IPS DF 6.9 (cell line): ENCODE measurements at regions not wholly inside any gene's neighbourhood (a gene's known extent, or its start where the extent isn't known, plus 50 kb on each side); places are given as distances from the start of the nearest gene placed in this dataset.

ENCODE experiments used
- DNase-seq: peaks from one replicate; pipeline ENCODE4 v3.0.0-alpha.2; 2013; ENCODE audit warnings: low read depth, low spot score
- H3K27ac ChIP-seq: one replicate; pipeline ENCODE4 v1.5.1; 2013; ENCODE audit warnings: low read length, control low read depth
- H3K27me3 ChIP-seq: 2 replicates; pipeline ENCODE4 v1.6.1; 2013; ENCODE audit warnings: mild to moderate bottlenecking, low read length; ENCODE audit not compliant: control insufficient read depth, insufficient read depth
- H3K36me3 ChIP-seq: 2 replicates; pipeline ENCODE4 v1.6.1; 2013; ENCODE audit warnings: low read length; ENCODE audit not compliant: control insufficient read depth, insufficient read depth
- H3K4me1 ChIP-seq: 2 replicates; pipeline ENCODE4 v1.6.1; 2013; ENCODE audit warnings: low read length; ENCODE audit not compliant: control insufficient read depth, insufficient read depth
- H3K4me3 ChIP-seq: 2 replicates; pipeline ENCODE4 v1.5.1; 2013; ENCODE audit warnings: mild to moderate bottlenecking, low read length
- H3K9me3 ChIP-seq: 2 replicates; pipeline ENCODE4 v1.6.1; 2013; ENCODE audit warnings: low read length, inconsistent platforms; ENCODE audit not compliant: control insufficient read depth, insufficient read depth
- WGBS: extraction: QIAGEN DNeasy Blood & Tissue Kit; methylation state at CpG from one replicate; pipeline ENCODE4 v1.1.7; 2013; ENCODE audit warnings: mixed read lengths, missing lambda C conversion rate; ENCODE audit not compliant: insufficient read length, insufficient coverage; 5-methylcytosine and 5-hydroxymethylcytosine counted together

- no peak overlapping the region for H3K27ac ChIP-seq
- H3K4me1 ChIP-seq: no peaks in the 10 kb centered on the region
- WGBS: no CpG with 5 or more reads among the region's 4 CpGs
- no peaks in the 10 kb centered on the region for H3K9me3 ChIP-seq
- no peaks in the 10 kb centered on the region for H3K27me3 ChIP-seq
- no peak overlapping the region for H3K4me3 ChIP-seq
- no peak for DNase-seq
- H3K36me3 ChIP-seq: no peaks in the 10 kb centered on the region
Observed at GRCh38 chr3:124461838-124462632, 268.2 kb upstream of the UMPS start.

- no peak overlapping the region for H3K4me3 ChIP-seq
- no peak overlapping the region for H3K27ac ChIP-seq
- H3K4me1 ChIP-seq: no peaks in the 10 kb centered on the region
- H3K9me3 ChIP-seq: no peaks in the 10 kb centered on the region
- no peaks in the 10 kb centered on the region for H3K27me3 ChIP-seq
- no peaks in the 10 kb centered on the region for H3K36me3 ChIP-seq
- DNase-seq: no peak
Observed at GRCh38 chr3:124463234-124463633, 267.0 kb upstream of the UMPS start.

- Histone ChIP-seq H3K9me3 (no peaks in the 10 kb centered on the region), H3K27ac (no peak overlapping the region), H3K4me3 (no peak overlapping the region), H3K4me1 (no peaks in the 10 kb centered on the region), H3K36me3 (no peaks in the 10 kb centered on the region), H3K27me3 (no peaks in the 10 kb centered on the region)
- peak; percentile 55 for DNase-seq
- WGBS: no CpG with 5 or more reads among the region's 10 CpGs
Observed at GRCh38 chr3:124467980-124468902, 262.0 kb upstream of the UMPS start.

- Histone ChIP-seq H3K4me3 (no peak overlapping the region), H3K27ac (no peak overlapping the region), H3K27me3 (no peaks in the 10 kb centered on the region), H3K9me3 (no peaks in the 10 kb centered on the region), H3K36me3 (no peaks in the 10 kb centered on the region), H3K4me1 (no peaks in the 10 kb centered on the region)
- 100% methylated on average over 3 of the region's 5 CpGs for WGBS
- no peak for DNase-seq
Observed at GRCh38 chr3:124469555-124469954, 260.7 kb upstream of the UMPS start.

DNA sequence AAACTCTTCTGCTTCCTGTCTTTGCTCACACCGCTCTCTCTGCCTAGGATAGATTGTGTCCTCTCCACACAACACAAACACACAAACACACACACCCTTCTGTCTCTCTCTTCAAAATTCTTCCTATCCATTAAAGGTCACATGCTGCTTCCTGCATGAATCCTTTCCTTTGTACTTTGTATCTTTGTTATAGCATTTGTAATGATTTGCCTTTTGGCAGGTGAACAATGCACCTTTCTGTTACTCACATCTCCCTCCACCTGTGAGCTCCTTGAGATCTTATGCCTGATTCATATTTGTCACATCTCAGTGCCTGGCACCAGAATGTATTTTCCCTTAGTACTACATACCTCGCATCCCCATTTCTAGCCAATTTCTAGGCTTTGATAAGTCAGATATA, 251.4 kb upstream of the UMPS start:
- Histone ChIP-seq H3K9me3 (no peaks in the 10 kb centered on the region), H3K27ac (no peak overlapping the region), H3K4me1 (no peaks in the 10 kb centered on the region), H3K4me3 (no peak overlapping the region), H3K27me3 (no peaks in the 10 kb centered on the region; the same call in 1 of the 2 replicates), H3K36me3 (no peaks in the 10 kb centered on the region)
- no CpG with 5 or more reads among the region's 2 CpGs for WGBS
- no peak for DNase-seq

DNA sequence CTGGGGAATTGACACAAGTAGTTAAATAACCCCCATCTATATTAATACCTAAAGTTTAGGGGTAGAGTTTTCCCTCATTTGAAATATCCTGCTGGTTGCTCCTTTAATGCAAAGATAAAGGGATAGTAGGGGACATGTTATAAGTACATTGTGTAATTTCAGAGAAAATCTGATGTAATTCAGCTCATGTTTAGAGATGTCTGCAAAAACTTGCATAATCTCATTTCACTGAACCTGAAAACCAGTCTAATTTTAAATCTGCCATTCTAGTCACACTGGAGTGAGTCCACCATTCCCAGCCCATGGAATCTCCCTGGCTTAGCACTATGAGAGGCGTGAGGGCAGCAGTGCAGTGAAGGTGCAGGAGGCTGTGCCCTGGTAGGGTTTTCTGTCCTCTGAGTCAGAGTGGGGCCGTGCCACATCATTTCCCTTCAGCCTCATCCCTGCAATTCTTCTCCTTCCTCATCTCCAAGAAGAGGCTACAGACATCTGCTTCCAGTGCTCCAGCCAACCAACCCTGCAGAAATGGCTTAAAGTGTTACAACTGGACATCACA, 246.3 kb upstream of the UMPS start:
- Histone ChIP-seq H3K36me3 (no peaks in the 10 kb centered on the region), H3K4me3 (no peak overlapping the region), H3K27me3 (no peaks in the 10 kb centered on the region), H3K27ac (no peak overlapping the region), H3K4me1 (no peaks in the 10 kb centered on the region), H3K9me3 (no peaks in the 10 kb centered on the region)
- no CpG with 5 or more reads among the region's 2 CpGs for WGBS
- no peak for DNase-seq

- Histone ChIP-seq H3K4me1 (no peaks in the 10 kb centered on the region), H3K4me3 (no peak overlapping the region), H3K9me3 (no peaks in the 10 kb centered on the region), H3K27ac (no peak overlapping the region), H3K36me3 (no peaks in the 10 kb centered on the region), H3K27me3 (no peaks in the 10 kb centered on the region)
- no peak for DNase-seq
- WGBS: no CpG with 5 or more reads among the region's 2 CpGs
Observed at GRCh38 chr3:124486324-124486723, 243.9 kb upstream of the UMPS start.

DNA sequence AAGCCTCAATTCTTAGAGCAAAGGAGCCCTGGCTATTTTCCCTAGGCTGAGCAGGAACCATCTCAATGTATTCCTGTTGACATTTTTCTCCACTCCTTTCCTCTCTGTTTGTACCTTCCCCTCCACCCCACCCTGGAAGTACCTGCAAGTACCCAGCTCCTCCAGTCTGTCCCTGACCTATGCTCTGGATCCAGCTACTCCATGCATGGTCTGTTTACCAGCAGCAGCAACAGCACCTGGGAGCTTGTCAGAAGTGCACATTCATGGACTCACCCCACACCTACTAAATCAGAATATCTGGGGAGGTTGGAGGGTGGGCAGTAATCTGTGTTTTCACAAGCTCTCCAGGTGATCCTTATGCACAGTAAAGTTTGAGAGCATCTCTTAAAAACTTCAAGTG, 240.7 kb upstream of the UMPS start:
- Histone ChIP-seq H3K36me3 (no peaks in the 10 kb centered on the region), H3K9me3 (no peaks in the 10 kb centered on the region), H3K27ac (no peak overlapping the region), H3K4me1 (no peaks in the 10 kb centered on the region), H3K4me3 (no peak overlapping the region), H3K27me3 (no peaks in the 10 kb centered on the region)
- DNase-seq: no peak

DNA sequence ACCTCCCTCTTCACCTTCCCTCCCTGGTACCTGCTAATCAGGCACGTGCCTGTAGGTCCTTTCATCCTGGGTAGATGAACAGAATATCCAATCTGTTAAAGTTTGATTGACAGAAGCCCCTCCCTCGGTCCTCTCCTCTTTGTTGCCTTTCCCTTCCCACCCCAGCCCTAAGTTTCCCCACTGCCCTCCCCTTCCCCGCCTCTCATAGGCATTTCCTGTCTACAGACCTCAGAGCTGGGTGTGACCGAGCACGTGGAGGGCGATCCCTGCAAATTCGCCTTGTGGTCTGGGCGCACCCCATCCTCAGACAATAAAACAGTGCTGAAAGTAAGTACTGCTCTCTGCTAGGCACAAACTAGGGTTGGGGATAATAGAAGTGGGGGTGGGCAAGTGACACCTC, 239.2 kb upstream of the UMPS start:
- no peak for DNase-seq
- Histone ChIP-seq H3K4me3 (no peak overlapping the region), H3K27me3 (no peaks in the 10 kb centered on the region), H3K9me3 (no peaks in the 10 kb centered on the region), H3K27ac (no peak overlapping the region), H3K36me3 (no peaks in the 10 kb centered on the region), H3K4me1 (no peaks in the 10 kb centered on the region)
- WGBS: no CpG with 5 or more reads among the region's 8 CpGs

- no peak for DNase-seq
- H3K4me1 ChIP-seq: no peaks in the 10 kb centered on the region
- H3K36me3 ChIP-seq: no peaks in the 10 kb centered on the region
- no peak overlapping the region for H3K4me3 ChIP-seq
- no peak overlapping the region for H3K27ac ChIP-seq
- WGBS: no CpG with 5 or more reads among the region's 3 CpGs
- H3K9me3 ChIP-seq: no peaks in the 10 kb centered on the region
- no peaks in the 10 kb centered on the region for H3K27me3 ChIP-seq
Observed at GRCh38 chr3:124491875-124492274, 238.4 kb upstream of the UMPS start.
